ENCODE measurements at regions not wholly inside any gene's neighbourhood (a gene's known extent, or its start where the extent isn't known, plus 50 kb on each side); places are given as distances from the start of the nearest gene placed in this dataset.

DNA sequence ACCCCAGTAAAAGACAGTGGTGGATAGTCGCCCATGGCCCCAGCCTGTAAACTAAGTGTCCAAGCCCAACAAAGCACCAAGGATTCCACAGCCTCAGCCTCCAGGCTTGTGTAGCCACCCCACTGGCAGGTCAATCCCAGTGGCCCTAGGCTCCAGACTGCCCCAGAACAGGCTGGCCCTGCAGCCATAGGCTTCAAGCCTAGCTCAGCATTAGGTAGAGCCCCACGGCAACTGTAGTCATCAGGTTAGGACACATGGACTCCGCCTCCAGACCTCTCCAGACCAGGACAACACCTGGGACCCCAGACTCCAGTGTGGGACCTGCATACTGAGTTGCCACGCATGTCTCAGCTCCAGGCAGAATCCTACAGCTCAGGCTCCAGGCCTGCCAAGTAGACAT is 1590.6 kb upstream of the DDX18 start:
- TF ChIP-seq FOS (IDR thresholded peaks at IDR 0.05; ENCODE audit: borderline replicate concordance, insufficient read depth, low read length) (no peak), CTCF (IDR thresholded peaks at IDR 0.05; ENCODE audit: extremely low read depth in 1 of 2, insufficient read depth in 1 of 2, low read depth in 1 of 2, low read length in 2 of 2) (no peak), POLR2A (IDR thresholded peaks at IDR 0.05; ENCODE audit: low read depth, low read length) (no peak)
- TF ChIP-seq, protein P1, sequence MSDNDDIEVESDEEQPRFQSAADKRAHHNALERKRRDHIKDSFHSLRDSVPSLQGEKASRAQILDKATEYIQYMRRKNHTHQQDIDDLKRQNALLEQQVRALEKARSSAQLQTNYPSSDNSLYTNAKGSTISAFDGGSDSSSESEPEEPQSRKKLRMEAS (IDR thresholded peaks at IDR 0.05; ENCODE audit: insufficient read depth, insufficient read length): no peak
